T-helper 17 cell (primary cell): ENCODE measurements at regions not wholly inside any gene's neighbourhood (a gene's known extent, or its start where the extent isn't known, plus 50 kb on each side); places are given as distances from the start of the nearest gene placed in this dataset.
"Not testable (repeated sequence)": the region's sequence is repeated elsewhere in the genome, so short reads cannot be mapped to it uniquely, and the experiment has no call there.

Source experiments
- ATAC-seq: fragments of 150-1000 bp; cut with Tn5 transposase; 2 replicates; pipeline ENCODE4 v1.10.0; 2021; ENCODE audit warnings: mild to moderate bottlenecking, moderate library complexity
- DNase-seq, 3 donors: peaks; one replicate each; pipeline versions ENCODE4 v3.0.0 to v3.0.0-alpha.2; 2020 to 2021
- H3K9me3 ChIP-seq: one replicate; pipeline ENCODE4 v1.7.0; 2013; ENCODE audit warnings: low read length, mild to moderate bottlenecking; ENCODE audit not compliant: control insufficient read depth, poor library complexity, severe bottlenecking
- H3K27ac Mint-ChIP-seq: one replicate; pipeline ENCODE4 v1.8.0; 2022; ENCODE audit warnings: mild to moderate bottlenecking, moderate library complexity, mixed read lengths
- H3K27me3 Mint-ChIP-seq: one replicate; pipeline ENCODE4 v1.8.0; 2022; ENCODE audit warnings: mixed read lengths
- H3K36me3 Mint-ChIP-seq: one replicate; pipeline ENCODE4 v1.8.0; 2022; ENCODE audit warnings: low read depth, mixed read lengths
- H3K4me1 Mint-ChIP-seq: one replicate; pipeline ENCODE4 v1.8.0; 2022; ENCODE audit warnings: mild to moderate bottlenecking, mixed read lengths
- H3K4me3 Mint-ChIP-seq: one replicate; pipeline ENCODE4 v1.8.0; 2022; ENCODE audit warnings: mild to moderate bottlenecking, moderate library complexity, mixed read lengths

- not testable (repeated sequence) for H3K27ac Mint-ChIP-seq, ATAC-seq, DNase-seq, H3K27me3 Mint-ChIP-seq, H3K9me3 ChIP-seq, H3K36me3 Mint-ChIP-seq, H3K4me1 Mint-ChIP-seq, H3K4me3 Mint-ChIP-seq
These were observed 61.2 kb upstream of the MINDY3 start for GRCh38 chr10:15921423-15921945.

- ATAC-seq, result no peak
These were observed 71.1 kb upstream of the MINDY3 start for GRCh38 chr10:15931376-15931775.

GRCh38 chr10:15939543-15939942 is 79.2 kb upstream of the MINDY3 start:
- H3K27me3 Mint-ChIP-seq, result peaks cover 29% of the 10 kb centered on the region
- H3K4me3 Mint-ChIP-seq, H3K27ac Mint-ChIP-seq, ATAC-seq, DNase-seq, H3K36me3 Mint-ChIP-seq, H3K9me3 ChIP-seq, H3K4me1 Mint-ChIP-seq: not testable (repeated sequence)

More at GRCh38 chr10:15931376-15931775, 71.1 kb upstream of the MINDY3 start:
- no peak for DNase-seq
- Mint-ChIP-seq H3K4me3 (no peak overlapping the region), H3K27me3 (peaks cover 29% of the 10 kb centered on the region), H3K4me1 (no peaks in the 10 kb centered on the region), H3K36me3 (peaks cover 2% of the 10 kb centered on the region), H3K27ac (no peak overlapping the region)
- no peaks in the 10 kb centered on the region for H3K9me3 ChIP-seq

- Mint-ChIP-seq H3K27ac (no peak overlapping the region), H3K4me3 (no peak overlapping the region), H3K4me1 (no peaks in the 10 kb centered on the region), H3K27me3 (peaks cover 23% of the 10 kb centered on the region), H3K36me3 (no peaks in the 10 kb centered on the region)
- ATAC-seq (no peak), DNase-seq (no peak)
- H3K9me3 ChIP-seq, result no peaks in the 10 kb centered on the region
These were observed 83.1 kb upstream of the MINDY3 start for GRCh38 chr10:15943426-15943825.

GRCh38 chr10:15954188-15954587 is 93.9 kb upstream of the MINDY3 start:
- ATAC-seq (no peak), DNase-seq (no peak)
- H3K9me3 ChIP-seq, result no peaks in the 10 kb centered on the region
- peaks cover 24% of the 10 kb centered on the region for H3K27me3 Mint-ChIP-seq
- H3K4me3 Mint-ChIP-seq, result no peak overlapping the region
- no peaks in the 10 kb centered on the region for H3K4me1 Mint-ChIP-seq
- no peak overlapping the region for H3K27ac Mint-ChIP-seq
- H3K36me3 Mint-ChIP-seq, result no peaks in the 10 kb centered on the region

- H3K4me3 Mint-ChIP-seq, result no peak overlapping the region
- H3K9me3 ChIP-seq, result no peaks in the 10 kb centered on the region
- peaks cover 5% of the 10 kb centered on the region for H3K27me3 Mint-ChIP-seq
- no peaks in the 10 kb centered on the region for H3K36me3 Mint-ChIP-seq
- ATAC-seq (no peak), DNase-seq (no peak)
- no peaks in the 10 kb centered on the region for H3K4me1 Mint-ChIP-seq
- no peak overlapping the region for H3K27ac Mint-ChIP-seq
These were observed 100.0 kb upstream of the MINDY3 start for GRCh38 chr10:15960277-15960676.

- not testable (repeated sequence) for H3K27ac Mint-ChIP-seq, DNase-seq, H3K36me3 Mint-ChIP-seq, ATAC-seq, H3K4me1 Mint-ChIP-seq, H3K4me3 Mint-ChIP-seq, H3K9me3 ChIP-seq
- H3K27me3 Mint-ChIP-seq, result peaks cover 15% of the 10 kb centered on the region
These were observed 112.4 kb upstream of the MINDY3 start for GRCh38 chr10:15972736-15973135.

- no peak overlapping the region for H3K27ac Mint-ChIP-seq
These were observed 125.4 kb upstream of the MINDY3 start for GRCh38 chr10:15985690-15986089.

GRCh38 chr10:15990535-15991129 is 130.3 kb upstream of the MINDY3 start:
- no peak overlapping the region for H3K27ac Mint-ChIP-seq
- ATAC-seq (no peak), DNase-seq (no peak)
- no peaks in the 10 kb centered on the region for H3K36me3 Mint-ChIP-seq
- no peaks in the 10 kb centered on the region for H3K27me3 Mint-ChIP-seq
- no peaks in the 10 kb centered on the region for H3K4me1 Mint-ChIP-seq
- no peak overlapping the region for H3K4me3 Mint-ChIP-seq
- H3K9me3 ChIP-seq, result no peaks in the 10 kb centered on the region

More at GRCh38 chr10:15985690-15986089, 125.4 kb upstream of the MINDY3 start:
- H3K36me3 Mint-ChIP-seq, result no peaks in the 10 kb centered on the region
- H3K9me3 ChIP-seq, result no peaks in the 10 kb centered on the region
- H3K4me3 Mint-ChIP-seq, result no peak overlapping the region
- ATAC-seq, result no peak
- no peaks in the 10 kb centered on the region for H3K4me1 Mint-ChIP-seq
- no peaks in the 10 kb centered on the region for H3K27me3 Mint-ChIP-seq
- no peak for DNase-seq

GRCh38 chr10:15997313-15997712 is 137.0 kb upstream of the MINDY3 start:
- no peak for ATAC-seq

GRCh38 chr10:16001581-16001980 is 141.3 kb upstream of the MINDY3 start:
- Mint-ChIP-seq H3K27ac (no peak overlapping the region), H3K36me3 (no peaks in the 10 kb centered on the region), H3K4me3 (no peak overlapping the region), H3K4me1 (no peaks in the 10 kb centered on the region), H3K27me3 (no peaks in the 10 kb centered on the region)
- ATAC-seq, result no peak
- H3K9me3 ChIP-seq, result no peaks in the 10 kb centered on the region
- no peak for DNase-seq

More at GRCh38 chr10:15997313-15997712, 137.0 kb upstream of the MINDY3 start:
- Mint-ChIP-seq H3K27me3 (no peaks in the 10 kb centered on the region), H3K4me1 (no peaks in the 10 kb centered on the region), H3K27ac (no peak overlapping the region), H3K36me3 (no peaks in the 10 kb centered on the region), H3K4me3 (no peak overlapping the region)
- no peak for DNase-seq
- no peaks in the 10 kb centered on the region for H3K9me3 ChIP-seq

GRCh38 chr10:16009785-16010184 is 149.5 kb upstream of the MINDY3 start:
- H3K27me3 Mint-ChIP-seq, result no peaks in the 10 kb centered on the region
- no peaks in the 10 kb centered on the region for H3K4me1 Mint-ChIP-seq
- no peaks in the 10 kb centered on the region for H3K36me3 Mint-ChIP-seq

GRCh38 chr10:16011548-16011947 is 151.2 kb upstream of the MINDY3 start:
- no peaks in the 10 kb centered on the region for H3K9me3 ChIP-seq
- no peak overlapping the region for H3K27ac Mint-ChIP-seq
- H3K36me3 Mint-ChIP-seq, result no peaks in the 10 kb centered on the region
- DNase-seq (no peak), ATAC-seq (no peak)
- H3K4me1 Mint-ChIP-seq, result no peaks in the 10 kb centered on the region
- H3K4me3 Mint-ChIP-seq, result no peak overlapping the region
- no peaks in the 10 kb centered on the region for H3K27me3 Mint-ChIP-seq

More at GRCh38 chr10:16009785-16010184, 149.5 kb upstream of the MINDY3 start:
- H3K9me3 ChIP-seq, result no peaks in the 10 kb centered on the region
- H3K4me3 Mint-ChIP-seq, result no peak overlapping the region
- H3K27ac Mint-ChIP-seq, result no peak overlapping the region
- DNase-seq (no peak), ATAC-seq (no peak)

- DNase-seq (no peak), ATAC-seq (no peak)
- no peaks in the 10 kb centered on the region for H3K27me3 Mint-ChIP-seq
- no peak overlapping the region for H3K4me3 Mint-ChIP-seq
- no peaks in the 10 kb centered on the region for H3K36me3 Mint-ChIP-seq
- H3K27ac Mint-ChIP-seq, result no peak overlapping the region
- H3K4me1 Mint-ChIP-seq, result no peaks in the 10 kb centered on the region
- H3K9me3 ChIP-seq, result no peaks in the 10 kb centered on the region
These were observed 154.2 kb upstream of the MINDY3 start for GRCh38 chr10:16014469-16014868.
